Ascending aorta (tissue), 2 donors: ENCODE measurements at regions not wholly inside any gene's neighbourhood (a gene's known extent, or its start where the extent isn't known, plus 50 kb on each side); places are given as distances from the start of the nearest gene placed in this dataset.
"Not testable (repeated sequence)": the region's sequence is repeated elsewhere in the genome, so short reads cannot be mapped to it uniquely, and the experiment has no call there.

Experiments used
- DNase-seq, 2 donors: peaks; one replicate each; pipeline ENCODE4 v3.0.0-alpha.2; 2019; ENCODE audit warnings: low spot score in 2 of 2
- H3K27ac ChIP-seq, 2 donors: fragments of 200-600 bp; sonication (generic); one replicate each; pipeline ENCODE4 v1.5.1; 2016 to 2017; ENCODE audit warnings: mild to moderate bottlenecking in 1 of 2
- H3K27me3 ChIP-seq: fragments of 200-600 bp; sonication (generic); one replicate; pipeline ENCODE4 v1.5.1; 2017
- H3K36me3 ChIP-seq, 2 donors: fragments of 200-600 bp; sonication (generic); one replicate each; pipeline ENCODE4 v1.5.1; 2016
- H3K4me1 ChIP-seq, 2 donors: fragments of 200-600 bp; sonication (generic); one replicate each; pipeline ENCODE4 v1.5.1; 2016 to 2017; ENCODE audit warnings: mild to moderate bottlenecking in 1 of 2
- H3K4me3 ChIP-seq, 2 donors: fragments of 200-600 bp; sonication (generic); one replicate each; pipeline ENCODE4 v1.5.1; 2016 to 2017; ENCODE audit warnings: mild to moderate bottlenecking in 1 of 2
- H3K9me3 ChIP-seq, 2 donors: fragments of 200-600 bp; sonication (generic); one replicate each; pipeline ENCODE4 v1.5.1; 2016
- intact Hi-C: fragments of 100-400 bp; cut with DNase I; formaldehyde crosslinking; loops from one replicate; pipeline ENCODE4 v1.15.1; 2023
- TF ChIP-seq, protein P1 (sequence below), 3 experiments: fragments of 200-600 bp in 2 of 3; fragments of 450-650 bp in 1 of 3; sonication (generic) in 2 of 3; IDR thresholded peaks; one replicate each; pipeline ENCODE4 v1.5.1; 2016 to 2019; ENCODE audit warnings: antibody characterized with exemption in 3 of 3, mild to moderate bottlenecking in 1 of 3, moderate library complexity in 1 of 3

DNA sequence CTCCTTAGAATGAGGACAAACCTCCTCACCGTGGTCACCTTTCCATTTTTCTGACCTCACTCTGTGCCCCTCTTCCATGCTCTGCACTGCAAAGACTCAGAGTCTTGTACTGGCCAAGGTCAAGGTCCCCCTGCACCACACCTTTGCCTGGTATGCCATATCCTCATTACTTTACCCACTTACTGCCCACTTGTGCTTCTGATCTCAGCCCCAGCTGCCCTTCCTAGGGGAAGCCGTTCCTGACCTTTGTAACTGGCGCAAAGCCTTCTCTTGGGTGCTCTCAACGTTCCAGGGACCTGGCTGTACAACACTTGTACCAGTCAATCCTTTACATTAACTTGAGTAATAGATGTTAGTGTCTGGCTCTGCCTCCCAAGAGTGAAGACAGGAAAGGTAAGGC is 256.0 kb downstream of the SV2B start:
- no peak for DNase-seq
- TF ChIP-seq, protein P1, sequence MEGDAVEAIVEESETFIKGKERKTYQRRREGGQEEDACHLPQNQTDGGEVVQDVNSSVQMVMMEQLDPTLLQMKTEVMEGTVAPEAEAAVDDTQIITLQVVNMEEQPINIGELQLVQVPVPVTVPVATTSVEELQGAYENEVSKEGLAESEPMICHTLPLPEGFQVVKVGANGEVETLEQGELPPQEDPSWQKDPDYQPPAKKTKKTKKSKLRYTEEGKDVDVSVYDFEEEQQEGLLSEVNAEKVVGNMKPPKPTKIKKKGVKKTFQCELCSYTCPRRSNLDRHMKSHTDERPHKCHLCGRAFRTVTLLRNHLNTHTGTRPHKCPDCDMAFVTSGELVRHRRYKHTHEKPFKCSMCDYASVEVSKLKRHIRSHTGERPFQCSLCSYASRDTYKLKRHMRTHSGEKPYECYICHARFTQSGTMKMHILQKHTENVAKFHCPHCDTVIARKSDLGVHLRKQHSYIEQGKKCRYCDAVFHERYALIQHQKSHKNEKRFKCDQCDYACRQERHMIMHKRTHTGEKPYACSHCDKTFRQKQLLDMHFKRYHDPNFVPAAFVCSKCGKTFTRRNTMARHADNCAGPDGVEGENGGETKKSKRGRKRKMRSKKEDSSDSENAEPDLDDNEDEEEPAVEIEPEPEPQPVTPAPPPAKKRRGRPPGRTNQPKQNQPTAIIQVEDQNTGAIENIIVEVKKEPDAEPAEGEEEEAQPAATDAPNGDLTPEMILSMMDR (IDR thresholded peaks at IDR 0.05), result no peak

DNA sequence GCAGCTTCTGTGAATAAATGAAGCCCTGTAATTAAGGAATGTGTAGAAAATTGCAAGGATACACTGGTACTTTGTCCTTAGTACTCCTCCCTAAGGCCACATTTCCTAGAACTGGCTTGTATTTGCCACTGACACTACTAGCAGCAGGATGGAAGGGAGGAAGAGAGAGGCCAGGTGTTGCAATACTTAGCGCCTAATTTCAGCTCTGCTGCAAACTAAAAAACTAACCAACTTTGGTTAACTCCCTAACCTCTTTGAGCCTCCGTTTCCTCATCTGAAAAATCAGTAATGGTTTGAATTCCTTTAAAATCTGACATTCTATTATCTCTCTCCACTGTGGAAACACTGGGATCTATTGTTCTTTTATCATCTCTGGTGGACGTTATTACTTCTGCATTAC is 257.0 kb downstream of the SV2B start:
- Histone ChIP-seq H3K36me3 (no peaks in the 10 kb centered on the region), H3K4me1 (no peaks in the 10 kb centered on the region), H3K27ac (no peak overlapping the region), H3K27me3 (no peaks in the 10 kb centered on the region), H3K4me3 (no peak overlapping the region), H3K9me3 (no peaks in the 10 kb centered on the region)
- intact Hi-C loops, result no loop called here
- TF ChIP-seq, protein P1 (IDR thresholded peaks at IDR 0.05), result no peak
- no peak for DNase-seq

More for the DNA sequence above, 256.0 kb downstream of the SV2B start:
- intact Hi-C loops, result no loop called here
- Histone ChIP-seq H3K9me3 (no peaks in the 10 kb centered on the region), H3K4me3 (no peak overlapping the region), H3K27ac (no peak overlapping the region), H3K4me1 (no peaks in the 10 kb centered on the region), H3K36me3 (no peaks in the 10 kb centered on the region), H3K27me3 (no peaks in the 10 kb centered on the region)

DNA sequence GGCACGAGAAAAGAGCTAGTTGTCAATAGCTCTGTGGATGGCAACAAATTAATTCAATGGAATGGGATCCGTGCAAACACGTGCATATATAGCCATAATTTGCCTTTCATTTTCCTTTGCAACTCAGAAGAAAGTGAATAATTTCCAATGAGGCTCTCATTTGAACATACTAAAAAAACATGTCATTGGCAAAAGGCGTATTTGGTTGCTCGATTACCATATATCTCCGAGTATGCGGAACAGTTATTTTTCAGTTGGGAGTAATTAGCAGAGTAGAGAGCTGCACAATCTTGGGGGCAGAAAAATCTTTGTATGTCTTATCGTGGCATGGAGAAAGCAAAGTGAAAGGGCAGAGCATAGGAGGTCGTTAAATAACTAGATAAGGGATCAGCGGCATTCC is 257.4 kb downstream of the SV2B start:
- no peaks in the 10 kb centered on the region for H3K9me3 ChIP-seq
- H3K4me3 ChIP-seq, result no peak overlapping the region
- H3K4me1 ChIP-seq, result no peaks in the 10 kb centered on the region
- no peaks in the 10 kb centered on the region for H3K27me3 ChIP-seq
- intact Hi-C loops, result no loop called here
- no peak for DNase-seq
- no peak overlapping the region for H3K27ac ChIP-seq
- H3K36me3 ChIP-seq, result no peaks in the 10 kb centered on the region
- TF ChIP-seq, protein P1 (IDR thresholded peaks at IDR 0.05), result no peak

DNA sequence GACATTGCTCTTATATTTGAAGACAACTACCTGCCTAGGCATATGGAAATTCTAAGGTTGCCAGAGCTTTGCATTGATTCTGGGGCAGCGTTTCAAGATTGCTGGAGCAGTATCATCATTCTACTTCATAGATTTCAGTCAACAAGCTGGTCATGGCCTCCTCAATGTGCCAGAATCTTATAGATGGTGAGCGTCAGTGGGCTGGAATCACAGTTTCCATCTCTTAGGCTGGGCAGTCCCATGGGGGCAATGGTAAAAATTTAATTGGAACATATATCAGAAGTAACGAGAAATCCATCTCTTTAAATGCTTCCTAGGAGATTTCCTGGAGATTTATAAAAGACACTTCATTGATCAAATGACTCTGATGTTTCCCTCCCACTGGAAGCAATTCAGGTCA is 258.3 kb downstream of the SV2B start:
- TF ChIP-seq, protein P1 (IDR thresholded peaks at IDR 0.05), result no peak
- Histone ChIP-seq H3K4me3 (no peak overlapping the region), H3K27me3 (no peaks in the 10 kb centered on the region), H3K27ac (no peak overlapping the region), H3K36me3 (no peaks in the 10 kb centered on the region), H3K9me3 (no peaks in the 10 kb centered on the region), H3K4me1 (no peaks in the 10 kb centered on the region)
- intact Hi-C loops, result no loop called here
- no peak for DNase-seq

DNA sequence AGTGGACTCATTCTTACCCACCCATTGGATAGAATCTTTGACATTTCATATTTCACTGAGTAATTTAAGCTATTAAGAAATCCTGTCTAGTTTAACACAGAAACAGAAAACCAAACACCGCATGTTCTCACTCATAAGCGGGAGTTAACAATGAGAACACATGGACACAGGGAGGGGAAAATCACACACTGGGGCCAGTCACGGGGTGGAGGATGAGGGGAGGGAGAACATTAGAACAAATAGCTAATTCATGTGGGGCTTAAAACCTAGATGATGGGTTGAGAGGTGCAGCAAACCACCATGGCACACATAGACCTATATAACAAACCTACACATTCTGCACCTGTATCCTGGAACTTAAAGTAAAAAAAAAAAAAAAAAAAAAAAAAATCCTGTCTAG is 261.6 kb downstream of the SV2B start:
- intact Hi-C loops, H3K27ac ChIP-seq, DNase-seq, H3K27me3 ChIP-seq, H3K4me3 ChIP-seq, H3K36me3 ChIP-seq, H3K4me1 ChIP-seq, H3K9me3 ChIP-seq: not testable (repeated sequence)

DNA sequence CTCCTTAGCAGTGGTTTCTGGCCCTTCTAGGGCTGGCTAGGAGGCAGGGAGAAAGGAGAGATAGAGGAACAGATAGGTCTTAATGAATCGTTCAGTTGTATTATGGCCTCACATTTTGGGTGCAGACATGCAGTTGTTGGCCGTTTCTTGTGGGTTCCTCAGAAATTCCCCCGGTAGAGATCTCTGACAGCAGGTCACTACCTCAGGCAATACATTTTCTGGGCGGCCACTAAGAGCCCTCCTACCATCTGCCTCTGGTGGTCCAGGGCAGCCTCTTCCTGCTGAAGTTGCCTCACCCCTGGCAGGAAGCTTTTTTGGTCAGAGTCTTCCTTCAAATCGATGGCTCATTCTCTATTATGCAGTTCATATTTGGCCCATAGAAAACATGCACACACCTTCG is 266.1 kb downstream of the SV2B start:
- Histone ChIP-seq H3K4me1 (no peaks in the 10 kb centered on the region), H3K27ac (no peak overlapping the region), H3K4me3 (no peak overlapping the region), H3K27me3 (no peaks in the 10 kb centered on the region), H3K36me3 (no peaks in the 10 kb centered on the region), H3K9me3 (no peaks in the 10 kb centered on the region)
- no peak for DNase-seq
- TF ChIP-seq, protein P1 (IDR thresholded peaks at IDR 0.05), result no peak
- intact Hi-C loops, result no loop called here
